ENCODE measurements at regions not wholly inside any gene's neighbourhood (a gene's known extent, or its start where the extent isn't known, plus 50 kb on each side); places are given as distances from the start of the nearest gene placed in this dataset.

GRCh38 chr5:124206540-124206939 is 539.9 kb downstream of the ZNF608 start:
- TF ChIP-seq CTCF (conservative IDR thresholded peaks at IDR 0.05) (no peak), ZFX (IDR thresholded peaks at IDR 0.05) (no peak)
